GM18517 (cell line): ENCODE measurements at regions not wholly inside any gene's neighbourhood (a gene's known extent, or its start where the extent isn't known, plus 50 kb on each side); places are given as distances from the start of the nearest gene placed in this dataset.
"Not testable (repeated sequence)": the region's sequence is repeated elsewhere in the genome, so short reads cannot be mapped to it uniquely, and the experiment has no call there.

ENCODE experiments used
- ATAC-seq: cut with Tn5 transposase; IDR thresholded peaks from one replicate; pipeline ENCODE4 v1.9.1; 2021; ENCODE audit warnings: mild to moderate bottlenecking, moderate library complexity; ENCODE audit not compliant: unreplicated experiment

DNA sequence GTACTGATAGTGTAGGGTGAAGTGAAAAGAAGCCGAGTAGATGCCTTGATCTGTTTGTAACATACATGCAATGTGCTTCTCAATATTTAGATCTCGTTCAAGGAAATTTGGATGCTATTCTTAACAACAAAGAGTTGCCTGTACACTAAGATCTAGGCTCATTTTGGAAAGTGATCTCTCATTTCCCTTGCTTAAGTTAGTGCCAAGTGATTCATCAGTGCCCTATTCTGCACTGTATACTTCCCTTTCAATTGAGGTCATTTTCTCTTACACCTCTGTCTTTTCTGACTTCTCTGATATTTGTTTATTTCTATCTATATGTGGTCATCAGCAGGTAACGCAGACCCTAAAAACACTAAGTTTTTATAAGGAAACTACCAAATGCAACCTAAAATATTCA, 528.6 kb upstream of the PTPRD start:
- ATAC-seq = no peak

DNA sequence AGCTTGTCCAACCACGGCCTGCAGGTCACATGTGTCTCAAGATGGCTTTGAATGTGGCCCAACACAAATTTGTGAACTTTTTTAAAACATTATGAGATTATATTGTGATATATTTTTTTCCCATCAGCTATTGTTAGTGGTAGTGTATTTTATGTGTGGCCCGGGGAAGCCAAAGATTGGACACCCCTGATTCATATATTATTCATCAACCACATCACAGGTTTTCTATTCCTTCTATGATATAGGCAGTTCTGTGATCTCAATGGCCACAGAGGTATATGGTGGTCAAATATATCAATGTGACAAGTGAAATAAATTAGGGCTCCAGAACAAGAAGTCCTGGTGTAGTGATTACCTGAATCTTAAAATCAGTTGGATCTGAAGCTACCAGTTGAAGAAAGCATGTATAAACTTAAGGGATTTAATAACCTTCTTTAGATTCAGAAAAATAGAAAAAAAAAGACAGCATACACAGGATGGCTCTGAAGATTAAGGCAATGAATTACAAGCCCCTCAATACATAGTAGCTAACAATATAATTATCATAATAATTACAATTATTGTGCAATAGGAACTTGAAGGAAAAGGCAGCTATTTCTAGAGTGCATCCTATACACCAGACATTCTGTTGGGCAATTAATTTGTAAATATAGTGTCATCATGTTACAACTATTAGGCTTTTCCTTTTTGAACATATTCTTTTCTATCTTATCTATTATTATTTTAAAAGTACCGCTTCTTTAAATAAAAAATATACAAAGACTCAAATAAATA, 530.4 kb upstream of the PTPRD start:
- no peak for ATAC-seq

DNA sequence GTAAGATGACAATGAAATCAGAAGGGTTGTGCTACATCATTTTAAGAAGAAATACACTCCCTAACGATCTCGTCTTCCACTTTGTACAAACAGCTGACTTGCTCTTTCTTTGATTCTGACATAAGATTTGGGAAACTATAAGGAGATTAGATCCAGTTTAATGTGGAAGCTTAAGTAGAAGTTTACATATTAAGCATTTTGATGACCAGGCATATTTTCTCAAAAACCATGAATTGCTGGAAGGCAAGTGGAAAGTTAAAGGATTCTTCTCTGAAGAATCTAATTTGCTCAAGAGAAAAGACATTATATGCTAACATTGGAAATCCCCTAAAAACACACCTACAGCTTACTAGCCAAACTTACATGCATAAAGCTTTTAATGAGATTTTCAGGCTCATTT, 531.9 kb upstream of the PTPRD start:
- ATAC-seq = no peak

DNA sequence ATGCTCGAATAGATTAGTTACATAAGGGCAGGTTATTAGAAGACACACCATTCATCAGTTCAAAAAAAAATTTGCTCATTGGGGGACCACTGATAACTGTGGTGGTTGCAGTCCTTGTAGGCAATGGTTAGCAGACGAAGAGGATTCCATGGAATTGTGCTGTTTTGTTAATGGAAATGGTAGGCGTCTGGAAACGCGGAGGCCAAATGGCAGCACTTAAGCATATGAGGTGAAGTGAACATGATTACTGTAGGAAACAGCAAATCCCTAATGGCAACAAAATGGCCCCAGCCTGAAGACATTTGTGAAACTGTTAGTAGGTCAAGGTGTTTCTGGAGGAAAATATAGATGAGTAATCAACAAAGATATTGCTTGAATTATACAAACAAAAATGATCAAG, 535.4 kb upstream of the PTPRD start:
- ATAC-seq = no peak

DNA sequence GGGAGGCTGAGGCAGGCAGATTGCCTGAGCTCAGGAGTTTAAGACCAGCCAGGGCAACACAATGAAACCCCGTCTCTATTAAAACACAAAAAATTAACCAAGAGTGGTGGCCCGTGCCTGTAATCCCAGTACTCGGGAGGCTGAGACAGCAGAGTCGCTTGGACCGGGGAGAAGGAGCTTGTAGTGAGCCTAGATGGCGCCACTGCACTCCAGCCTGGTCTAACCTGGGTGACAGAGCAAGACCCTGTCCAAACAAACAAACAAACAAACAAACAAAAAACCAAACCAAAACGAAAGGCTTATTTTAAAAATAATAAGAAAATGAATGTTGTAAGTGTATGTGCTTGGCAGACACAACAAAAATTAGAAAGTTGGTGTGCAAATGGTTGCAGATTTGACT, 536.3 kb upstream of the PTPRD start:
- ATAC-seq = no peak

DNA sequence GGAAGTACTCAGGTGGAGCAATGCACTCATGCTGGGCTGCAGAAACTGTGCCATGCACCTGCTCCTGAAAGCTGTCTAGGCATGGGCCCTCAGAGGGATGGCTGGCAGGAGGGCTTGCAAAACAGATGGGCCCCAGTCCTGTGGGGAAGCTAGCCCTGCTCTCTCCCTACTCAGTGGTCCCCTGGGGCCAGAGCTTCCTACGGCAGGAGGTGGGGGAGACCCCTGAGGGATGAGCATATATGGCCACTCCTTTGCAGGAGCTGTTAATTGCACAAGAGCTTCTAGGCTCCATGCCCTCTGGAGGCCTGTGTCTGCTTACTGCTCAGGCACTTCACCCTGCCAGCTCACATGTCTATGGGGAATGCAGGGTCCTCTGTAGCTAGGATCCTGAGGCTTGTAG, 545.3 kb upstream of the PTPRD start:
- no peak for ATAC-seq

DNA sequence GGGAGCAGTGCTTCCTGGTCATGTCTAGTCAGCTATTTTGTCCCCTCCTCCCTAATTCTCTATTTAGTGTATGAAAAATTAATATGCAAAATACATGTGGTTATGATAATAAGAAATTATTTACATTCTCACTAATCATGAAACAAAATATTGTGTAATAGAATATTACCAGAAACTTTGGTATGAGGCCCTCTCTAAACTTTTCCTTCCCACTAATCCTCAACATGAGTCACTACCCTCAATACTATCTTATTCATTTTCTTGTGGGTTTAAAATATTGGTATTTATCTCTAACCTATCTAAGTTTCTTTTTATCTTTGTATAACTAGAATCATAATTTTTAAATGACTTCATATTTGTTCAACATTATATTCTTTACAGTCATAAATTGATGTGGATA, 545.9 kb upstream of the PTPRD start:
- ATAC-seq = no peak

DNA sequence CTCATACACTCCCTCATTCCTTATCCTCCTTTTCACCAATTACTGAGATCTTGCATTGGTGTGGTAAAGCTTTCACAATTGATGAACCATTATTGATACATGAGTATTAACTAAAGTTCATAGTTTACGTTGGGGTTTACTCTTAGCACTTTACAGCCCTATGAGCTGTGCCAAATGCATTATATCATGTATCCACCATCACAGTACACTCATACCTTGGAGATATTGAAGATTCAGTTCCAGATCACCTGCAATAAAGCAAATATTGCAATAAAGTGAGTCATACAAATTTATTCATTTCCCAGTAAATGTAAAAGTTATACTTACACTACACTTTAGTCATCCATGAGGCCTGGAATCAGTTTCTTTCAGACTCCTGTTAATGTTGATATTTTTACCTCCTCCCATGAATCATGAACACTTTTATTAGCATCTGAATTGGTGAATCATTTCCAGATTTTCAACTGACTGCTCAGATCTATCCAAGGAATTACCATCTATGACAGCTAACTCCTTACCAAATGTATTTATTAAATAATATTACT, 546.6 kb upstream of the PTPRD start:
- ATAC-seq = no peak

DNA sequence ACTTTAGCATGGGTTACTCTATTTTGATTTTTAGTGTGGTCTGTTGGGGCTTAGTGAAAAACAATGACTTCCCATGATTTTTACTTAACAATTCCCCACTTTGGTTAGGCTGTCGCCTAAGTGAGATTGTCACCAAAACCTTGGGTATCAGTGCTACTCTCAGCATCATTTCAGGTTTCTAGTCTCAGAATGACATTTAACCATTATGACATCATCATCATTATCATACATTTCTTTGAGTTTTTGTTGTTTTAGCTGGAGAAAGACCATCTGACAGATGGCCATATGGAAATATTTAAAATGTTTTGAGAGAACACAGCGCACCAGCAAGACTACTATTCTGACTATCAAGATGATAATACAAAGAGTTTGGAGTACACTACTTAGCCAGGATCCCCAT, 551.0 kb upstream of the PTPRD start:
- no peak for ATAC-seq

DNA sequence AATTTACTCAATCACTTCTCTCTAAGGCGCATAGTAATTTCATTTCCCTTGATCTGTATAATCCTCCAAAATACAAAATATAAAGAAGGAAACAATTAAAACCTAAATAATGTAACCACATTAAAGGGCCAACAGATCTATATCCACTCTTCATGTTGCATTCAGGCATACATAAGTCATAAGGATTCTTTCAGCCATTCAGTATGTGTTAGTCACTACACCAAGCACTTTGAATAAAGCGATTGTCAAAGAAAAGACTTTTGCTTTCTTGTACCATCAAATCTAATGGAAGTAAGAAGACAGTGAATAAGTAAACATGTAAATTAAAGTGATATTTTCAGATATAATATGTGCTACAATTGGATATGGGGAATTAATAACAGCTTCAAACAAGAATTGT, 569.2 kb upstream of the PTPRD start:
- ATAC-seq = no peak

DNA sequence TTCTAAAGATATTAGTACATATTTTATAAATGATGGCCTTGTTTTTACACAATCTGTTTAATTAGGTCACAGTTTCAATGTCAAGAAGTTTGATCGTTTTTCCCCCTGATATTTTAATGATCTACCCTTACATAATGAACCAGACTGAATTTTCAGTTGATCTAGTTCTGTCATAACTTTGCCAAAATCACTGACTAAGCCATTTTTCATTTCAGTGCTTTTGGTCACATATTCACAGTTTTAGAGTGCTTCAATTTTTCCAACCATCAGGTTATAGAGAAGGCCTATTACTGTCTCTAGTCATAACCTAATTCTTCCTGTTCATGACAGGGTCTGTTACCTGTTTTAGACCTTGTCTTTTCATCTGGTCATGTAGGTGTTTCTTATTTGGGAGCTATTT, 577.9 kb upstream of the PTPRD start:
- ATAC-seq = no peak

DNA sequence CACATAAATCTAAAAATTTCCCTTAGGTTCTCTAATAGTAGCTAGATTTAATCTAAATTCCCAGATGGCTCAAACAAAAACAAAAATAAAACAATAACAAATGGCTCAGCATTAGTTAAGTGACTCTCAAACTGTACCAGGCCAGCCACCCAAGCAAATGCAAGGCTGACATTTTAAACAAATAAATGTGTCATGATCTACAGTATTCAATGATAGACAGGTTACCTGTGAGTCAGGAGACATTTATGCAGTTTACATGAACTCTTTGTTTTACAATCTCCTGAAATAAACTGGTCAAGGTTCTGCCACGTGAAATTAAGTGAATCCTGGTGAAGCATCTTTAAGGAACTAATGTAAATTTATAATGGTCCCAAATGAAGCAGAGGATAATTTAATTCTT, 580.2 kb upstream of the PTPRD start:
- ATAC-seq = no peak

DNA sequence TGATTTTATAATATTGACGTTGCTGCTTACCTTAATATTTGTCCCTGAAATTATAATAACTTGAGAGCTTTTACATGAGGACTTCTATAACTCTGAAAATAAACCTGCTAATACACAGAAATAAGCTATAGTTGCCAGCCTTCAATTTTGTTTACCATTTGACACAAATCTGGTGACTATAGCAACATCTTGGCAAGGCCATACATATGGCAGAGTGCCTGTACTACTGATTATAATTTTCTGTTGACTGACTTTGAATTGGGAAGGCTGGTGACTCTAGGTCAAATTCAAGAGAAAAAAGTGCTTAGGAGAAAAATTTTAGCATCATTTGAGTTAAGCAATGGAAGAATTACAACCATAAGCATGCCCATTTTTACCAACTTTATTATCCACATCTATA, 581.4 kb upstream of the PTPRD start:
- no peak for ATAC-seq

DNA sequence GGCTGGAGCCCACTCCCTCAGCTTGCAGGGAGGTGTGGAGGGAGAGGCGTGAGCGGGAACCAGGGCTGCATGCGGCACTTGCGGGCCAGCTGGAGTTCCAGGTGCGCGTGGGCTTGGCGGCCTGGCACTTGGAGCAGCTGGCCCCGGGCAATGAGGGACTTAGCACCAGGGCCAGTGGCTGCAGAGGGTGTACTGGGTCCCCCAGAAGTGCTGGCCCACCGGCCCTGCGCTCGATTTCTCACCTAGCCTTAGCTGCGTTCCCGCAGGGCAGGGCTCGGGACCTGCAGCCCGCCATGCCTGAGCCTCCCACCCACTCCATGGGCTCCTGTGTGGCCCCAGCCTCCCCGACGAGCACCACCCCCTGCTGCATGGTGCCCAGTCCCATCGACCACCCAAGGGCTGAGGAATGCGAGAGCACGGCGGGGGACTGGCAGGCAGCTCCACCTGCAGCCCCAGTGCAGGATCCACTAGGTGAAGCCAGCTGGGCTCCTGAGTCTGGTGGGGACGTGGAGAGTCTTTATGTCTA, 584.1 kb upstream of the PTPRD start:
- ATAC-seq = not testable (repeated sequence)

DNA sequence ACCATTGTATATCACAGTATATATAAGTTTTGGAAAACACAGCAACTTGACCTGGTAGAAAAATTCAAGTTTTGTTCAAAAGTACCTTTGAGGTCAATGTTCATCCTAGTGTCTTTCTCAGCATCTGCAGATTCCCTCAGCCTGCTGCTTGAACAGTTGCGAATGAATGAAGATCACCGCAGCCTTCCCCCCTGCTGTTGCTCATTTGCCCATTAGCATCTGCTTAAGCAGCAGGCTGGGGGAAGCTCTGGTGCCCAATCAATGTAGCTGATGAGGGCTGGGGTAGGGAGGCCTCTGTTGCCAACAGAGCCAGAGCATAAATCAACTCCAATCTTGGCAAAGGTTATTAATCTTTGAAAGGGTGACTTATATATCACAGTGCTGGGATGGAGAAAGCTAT, 586.5 kb upstream of the PTPRD start:
- no peak for ATAC-seq

DNA sequence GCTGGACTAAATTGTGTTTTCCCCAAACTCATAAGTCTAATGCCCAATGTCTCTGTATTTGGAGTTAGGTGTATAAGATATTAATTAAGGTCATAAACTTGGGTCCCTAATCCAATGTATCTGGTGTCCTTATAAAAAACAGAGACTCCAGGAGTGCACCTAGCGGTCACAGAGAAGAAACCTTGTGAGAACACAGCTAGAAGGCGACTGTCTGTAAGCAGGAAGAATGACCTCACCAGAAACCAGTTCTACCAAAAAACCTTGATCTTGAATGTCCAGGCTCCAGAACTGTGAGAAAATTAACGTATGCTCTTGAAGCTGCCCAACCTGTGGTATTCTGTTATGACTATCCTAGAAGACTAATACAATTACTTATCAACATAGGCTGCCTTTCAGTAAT, 591.7 kb upstream of the PTPRD start:
- no peak for ATAC-seq

DNA sequence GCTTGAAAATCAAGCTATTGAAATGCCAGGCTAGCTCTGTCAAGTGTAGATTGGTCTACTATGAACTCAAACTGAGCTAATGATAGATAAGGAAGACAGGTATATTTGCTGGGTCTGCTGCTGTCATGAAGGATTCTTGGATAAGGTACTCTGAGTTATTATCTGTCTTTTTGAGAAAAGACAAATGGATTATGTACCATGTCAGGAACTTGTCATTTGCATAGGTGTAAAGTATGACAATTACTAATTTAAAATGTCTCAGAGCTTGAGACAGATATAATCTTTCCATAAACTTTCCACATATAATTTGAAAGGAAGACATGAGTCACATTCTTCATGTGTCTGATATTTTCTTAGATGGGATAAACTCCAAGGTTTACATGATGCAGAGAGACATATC, 594.1 kb upstream of the PTPRD start:
- no peak for ATAC-seq

DNA sequence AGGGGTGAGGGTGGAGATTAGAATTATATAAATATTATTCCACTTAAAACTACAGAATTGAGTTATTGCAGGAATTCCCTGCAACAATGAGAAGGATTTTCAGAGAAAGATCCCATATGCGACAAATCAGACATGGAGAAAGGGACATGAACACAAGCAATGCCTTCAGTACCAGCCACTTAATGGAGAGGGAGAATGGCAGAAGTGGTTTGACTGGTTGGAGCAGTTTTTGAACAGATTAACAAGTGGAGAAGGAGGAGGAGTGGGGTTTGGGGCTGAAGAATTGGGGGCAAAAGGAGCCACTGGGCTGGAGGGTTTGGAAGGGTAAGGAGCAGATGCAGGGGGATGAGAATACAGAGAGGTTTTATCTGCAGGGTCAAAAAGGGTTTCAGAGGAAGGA, 620.9 kb upstream of the PTPRD start:
- ATAC-seq = no peak

DNA sequence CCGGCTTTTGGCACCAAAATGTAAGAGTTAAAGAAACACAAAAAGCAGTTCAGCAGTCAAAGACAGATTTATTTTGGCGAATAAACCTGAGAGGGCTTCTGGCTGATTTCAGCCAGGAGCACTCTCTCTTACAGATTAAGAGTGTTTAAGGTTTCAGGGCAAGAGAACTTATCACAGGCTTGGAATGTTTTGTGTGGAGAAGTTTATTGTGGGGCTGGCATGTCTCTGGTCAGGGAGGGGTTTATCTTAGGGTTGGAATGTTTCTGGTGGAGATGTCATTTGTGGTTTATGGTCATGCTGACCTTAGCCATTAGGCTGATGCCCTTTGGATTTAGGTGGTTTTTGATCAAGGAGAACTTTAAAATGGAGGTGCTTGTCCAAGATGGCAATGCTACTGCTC, 622.3 kb upstream of the PTPRD start:
- ATAC-seq = no peak

DNA sequence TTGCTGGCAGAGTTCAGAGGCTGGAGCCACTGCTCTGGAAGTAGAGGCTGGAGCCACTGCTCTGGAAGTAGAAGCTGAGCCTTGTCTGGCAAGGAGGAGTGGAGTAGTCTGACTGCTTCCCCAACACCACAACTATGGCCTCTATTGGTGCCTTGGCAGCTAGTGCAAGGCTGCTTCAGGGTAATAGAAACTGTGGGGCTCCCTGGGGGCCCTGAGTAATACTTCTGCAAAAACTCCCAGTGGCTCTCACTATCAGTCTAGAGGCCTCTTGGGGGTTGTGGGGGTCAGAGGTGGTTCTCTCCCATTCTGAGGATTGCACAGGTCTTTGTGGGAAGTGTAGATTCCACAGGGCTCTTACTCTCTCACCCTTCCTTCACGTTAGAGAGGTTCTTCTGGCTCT, 629.0 kb upstream of the PTPRD start:
- ATAC-seq = no peak

DNA sequence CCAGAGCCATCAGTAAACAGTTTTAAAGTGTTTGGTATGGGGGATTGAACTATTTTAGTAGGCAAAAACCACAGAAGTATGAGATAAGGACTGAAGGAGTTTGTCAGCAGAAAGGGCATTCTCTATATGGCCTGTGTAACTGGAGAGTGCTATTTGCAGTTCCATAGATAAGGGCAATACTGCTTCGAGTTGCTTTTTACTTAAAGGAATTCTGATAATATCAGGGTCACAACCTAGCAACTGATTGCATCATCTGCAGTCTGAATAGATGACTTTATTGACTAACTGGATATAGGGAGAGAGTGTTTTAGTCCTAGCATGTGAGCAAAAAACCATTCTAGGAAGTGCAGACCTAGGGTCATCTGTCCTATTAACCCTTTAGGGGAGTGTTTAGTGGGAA, 645.2 kb upstream of the PTPRD start:
- no peak for ATAC-seq

DNA sequence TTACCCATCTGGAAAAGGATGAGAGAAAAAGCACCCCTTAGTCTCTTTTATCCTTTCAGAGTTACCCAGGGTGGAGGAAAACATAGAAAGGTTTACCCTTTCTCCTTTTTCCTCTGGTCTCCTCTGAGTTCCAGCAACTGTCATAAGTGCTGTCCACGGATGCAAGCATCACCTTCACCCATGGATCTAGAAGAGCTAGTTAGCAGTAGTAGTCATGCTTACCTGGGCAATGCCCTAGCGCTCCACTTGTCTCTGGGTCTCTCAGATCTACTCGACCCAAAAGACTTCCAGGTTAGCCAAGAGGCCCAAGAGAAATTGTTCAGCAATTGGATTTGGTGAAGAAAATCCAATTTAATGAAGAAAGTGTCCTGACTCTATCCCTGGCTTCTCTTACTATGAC, 656.2 kb upstream of the PTPRD start:
- ATAC-seq = no peak

DNA sequence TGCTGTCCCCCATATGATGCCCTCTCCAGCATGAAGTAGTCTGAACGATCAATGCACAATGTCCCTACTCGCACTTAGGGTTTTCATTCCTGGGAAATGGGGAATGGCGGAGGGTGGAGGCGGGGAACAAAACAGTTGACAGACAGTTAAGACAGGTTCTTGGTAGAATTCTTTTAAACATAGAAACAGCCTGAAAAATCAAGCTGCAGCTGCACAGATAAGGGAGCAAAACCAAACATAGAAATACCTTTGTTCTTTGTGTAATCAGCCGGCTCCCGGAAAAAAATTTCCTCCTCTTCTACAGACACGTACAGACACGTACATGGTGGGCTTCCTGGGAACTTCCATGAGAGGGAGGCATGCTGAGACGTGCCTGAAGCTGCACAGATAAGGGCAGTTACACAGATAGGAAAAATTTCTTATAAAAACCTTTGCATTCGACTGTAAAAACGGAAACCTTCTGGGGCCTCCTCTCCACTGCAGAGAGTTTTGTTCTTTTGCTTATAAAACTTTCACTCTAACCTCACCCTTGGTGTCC, 662.4 kb upstream of the PTPRD start:
- no peak for ATAC-seq
